SK-N-SH (cell line): ENCODE measurements at regions not wholly inside any gene's neighbourhood (a gene's known extent, or its start where the extent isn't known, plus 50 kb on each side); places are given as distances from the start of the nearest gene placed in this dataset.

Source experiments
- CHD2 ChIP-seq: fragments of 150-350 bp; IDR thresholded peaks from 2 replicates; pipeline ENCODE4 v1.6.1; 2018; ENCODE audit warnings: low read length; ENCODE audit not compliant: partially characterized antibody
- ELF1 ChIP-seq: IDR thresholded peaks from 2 replicates; pipeline ENCODE4 v1.4.0; 2012
- EP300 ChIP-seq, 2 experiments: IDR thresholded peaks; 2 replicates each; pipeline versions ENCODE4 v1.4.0 to v1.6.1; 2012; ENCODE audit warnings: borderline replicate concordance in 1 of 2, low read depth in 1 of 2, low read length in 1 of 2
- EZH2phosphoT487 ChIP-seq: fragments of 200-600 bp; sonication (generic); IDR thresholded peaks from 2 replicates; pipeline ENCODE4 v1.6.1; 2017; ENCODE audit warnings: low read depth, mixed run types, mild to moderate bottlenecking, antibody characterized with exemption, moderate library complexity, borderline replicate concordance
- FOSL2 ChIP-seq: IDR thresholded peaks from 2 replicates; pipeline ENCODE4 v1.4.0; 2012; ENCODE audit warnings: low read depth, mild to moderate bottlenecking, moderate library complexity, borderline replicate concordance
- FOXJ3 ChIP-seq: sonication (generic); formaldehyde crosslinking; IDR thresholded peaks from 2 replicates; pipeline ENCODE4 v1.5.1; 2020; ENCODE audit warnings: mild to moderate bottlenecking, missing genetic modification reagents
- GABPA ChIP-seq: IDR thresholded peaks from 2 replicates; pipeline ENCODE4 v1.4.0; 2012; ENCODE audit warnings: low read depth, mild to moderate bottlenecking
- GATA2 ChIP-seq: sonication (generic); formaldehyde crosslinking; IDR thresholded peaks from 2 replicates; pipeline ENCODE4 v1.5.0; 2020; ENCODE audit warnings: mild to moderate bottlenecking, missing genetic modification reagents
- MAX ChIP-seq: IDR thresholded peaks from 2 replicates; pipeline ENCODE4 v1.4.0; 2012; ENCODE audit warnings: low read depth
- MEF2A ChIP-seq: IDR thresholded peaks from 2 replicates; pipeline ENCODE4 v1.4.0; 2012; ENCODE audit warnings: low read depth, borderline replicate concordance
- POLR2AphosphoS5 ChIP-seq: IDR thresholded peaks from 2 replicates; pipeline ENCODE4 v1.6.1; 2012; ENCODE audit warnings: low read depth, low read length
- RAD21 ChIP-seq: IDR thresholded peaks from 2 replicates; pipeline ENCODE4 v1.6.1; 2012; ENCODE audit warnings: mild to moderate bottlenecking, low read length
- RCOR1 ChIP-seq: fragments of 150-350 bp; IDR thresholded peaks from 2 replicates; pipeline ENCODE4 v1.6.1; 2017; ENCODE audit warnings: antibody characterized with exemption, low read length
- RFX5 ChIP-seq: IDR thresholded peaks from 2 replicates; pipeline ENCODE4 v1.6.1; 2012; ENCODE audit warnings: mild to moderate bottlenecking, improper control_type of control experiment, low read length
- RXRA ChIP-seq: IDR thresholded peaks from 2 replicates; pipeline ENCODE4 v1.4.0; 2012; ENCODE audit warnings: low read depth, mild to moderate bottlenecking, borderline replicate concordance
- SIN3A ChIP-seq: IDR thresholded peaks from 2 replicates; pipeline ENCODE4 v1.6.1; 2012; ENCODE audit warnings: low read depth, mild to moderate bottlenecking, low read length, moderate library complexity, borderline replicate concordance
- TAF1 ChIP-seq: IDR thresholded peaks from 2 replicates; pipeline ENCODE4 v1.6.1; 2012; ENCODE audit warnings: low read depth, mild to moderate bottlenecking, low read length, moderate library complexity, borderline replicate concordance
- TCF12 ChIP-seq: IDR thresholded peaks from 2 replicates; pipeline ENCODE4 v1.4.0; 2012
- TEAD4 ChIP-seq: IDR thresholded peaks from 2 replicates; pipeline ENCODE4 v1.4.0; 2012; ENCODE audit warnings: mild to moderate bottlenecking, borderline replicate concordance; ENCODE audit not compliant: insufficient read depth
- USF1 ChIP-seq: IDR thresholded peaks from 2 replicates; pipeline ENCODE4 v1.4.0; 2012; ENCODE audit warnings: low read depth, borderline replicate concordance
- YY1 ChIP-seq: IDR thresholded peaks from 2 replicates; pipeline ENCODE4 v1.4.0; 2012; ENCODE audit warnings: low read depth, mild to moderate bottlenecking
- TF ChIP-seq, protein P1 (sequence below): IDR thresholded peaks from 2 replicates; pipeline ENCODE4; 2012
- TF ChIP-seq, protein P2 (sequence below): IDR thresholded peaks from 2 replicates; pipeline ENCODE4 v1.4.0; 2012; ENCODE audit warnings: low read depth, borderline replicate concordance
- TF ChIP-seq, protein P3 (sequence below): IDR thresholded peaks from 2 replicates; pipeline ENCODE4 v1.6.1; 2012; ENCODE audit warnings: mild to moderate bottlenecking, low read depth, low read length, moderate library complexity
- TF ChIP-seq, protein P4 (sequence below): fragments of 150-350 bp; IDR thresholded peaks from 2 replicates; pipeline ENCODE4 v1.6.1; 2017; ENCODE audit warnings: antibody characterized with exemption, low read length, low read depth, borderline replicate concordance

- TF ChIP-seq, protein P1, sequence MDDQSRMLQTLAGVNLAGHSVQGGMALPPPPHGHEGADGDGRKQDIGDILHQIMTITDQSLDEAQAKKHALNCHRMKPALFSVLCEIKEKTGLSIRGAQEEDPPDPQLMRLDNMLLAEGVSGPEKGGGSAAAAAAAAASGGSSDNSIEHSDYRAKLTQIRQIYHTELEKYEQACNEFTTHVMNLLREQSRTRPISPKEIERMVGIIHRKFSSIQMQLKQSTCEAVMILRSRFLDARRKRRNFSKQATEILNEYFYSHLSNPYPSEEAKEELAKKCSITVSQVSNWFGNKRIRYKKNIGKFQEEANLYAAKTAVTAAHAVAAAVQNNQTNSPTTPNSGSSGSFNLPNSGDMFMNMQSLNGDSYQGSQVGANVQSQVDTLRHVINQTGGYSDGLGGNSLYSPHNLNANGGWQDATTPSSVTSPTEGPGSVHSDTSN = no peak
- TF ChIP-seq SIN3A (0 out of 2 replicates have a peak, but pooled peaks have one; percentile 35), RAD21 (no peak), RXRA (no peak), EZH2phosphoT487 (no peak), FOSL2 (peak; percentile 76), RFX5 (no peak), FOXJ3 (CRISPR knock-in tag) (no peak), RCOR1 (no peak), TCF12 (peak; percentile 26; the same call in 1 of the 2 replicates), TAF1 (no peak), POLR2AphosphoS5 (peak; percentile 43; the same call in 1 of the 2 replicates), MEF2A (no peak), EP300 (IDR thresholded peaks at IDR 0.05; ENCODE audit: borderline replicate concordance in 1 of 2, low read depth in 1 of 2, low read length in 1 of 2) (no peak; a peak in 1 of 4 replicates), ELF1 (no peak), MAX (peak; percentile 75), GATA2 (CRISPR knock-in tag) (peak; percentile 42; the same call in 1 of the 2 replicates), USF1 (no peak), YY1 (peak; percentile 89), CHD2 (no peak), TEAD4 (no peak), GABPA (no peak)
- TF ChIP-seq, protein P2, sequence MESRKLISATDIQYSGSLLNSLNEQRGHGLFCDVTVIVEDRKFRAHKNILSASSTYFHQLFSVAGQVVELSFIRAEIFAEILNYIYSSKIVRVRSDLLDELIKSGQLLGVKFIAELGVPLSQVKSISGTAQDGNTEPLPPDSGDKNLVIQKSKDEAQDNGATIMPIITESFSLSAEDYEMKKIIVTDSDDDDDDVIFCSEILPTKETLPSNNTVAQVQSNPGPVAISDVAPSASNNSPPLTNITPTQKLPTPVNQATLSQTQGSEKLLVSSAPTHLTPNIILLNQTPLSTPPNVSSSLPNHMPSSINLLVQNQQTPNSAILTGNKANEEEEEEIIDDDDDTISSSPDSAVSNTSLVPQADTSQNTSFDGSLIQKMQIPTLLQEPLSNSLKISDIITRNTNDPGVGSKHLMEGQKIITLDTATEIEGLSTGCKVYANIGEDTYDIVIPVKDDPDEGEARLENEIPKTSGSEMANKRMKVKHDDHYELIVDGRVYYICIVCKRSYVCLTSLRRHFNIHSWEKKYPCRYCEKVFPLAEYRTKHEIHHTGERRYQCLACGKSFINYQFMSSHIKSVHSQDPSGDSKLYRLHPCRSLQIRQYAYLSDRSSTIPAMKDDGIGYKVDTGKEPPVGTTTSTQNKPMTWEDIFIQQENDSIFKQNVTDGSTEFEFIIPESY = no peak
- TF ChIP-seq, protein P3, sequence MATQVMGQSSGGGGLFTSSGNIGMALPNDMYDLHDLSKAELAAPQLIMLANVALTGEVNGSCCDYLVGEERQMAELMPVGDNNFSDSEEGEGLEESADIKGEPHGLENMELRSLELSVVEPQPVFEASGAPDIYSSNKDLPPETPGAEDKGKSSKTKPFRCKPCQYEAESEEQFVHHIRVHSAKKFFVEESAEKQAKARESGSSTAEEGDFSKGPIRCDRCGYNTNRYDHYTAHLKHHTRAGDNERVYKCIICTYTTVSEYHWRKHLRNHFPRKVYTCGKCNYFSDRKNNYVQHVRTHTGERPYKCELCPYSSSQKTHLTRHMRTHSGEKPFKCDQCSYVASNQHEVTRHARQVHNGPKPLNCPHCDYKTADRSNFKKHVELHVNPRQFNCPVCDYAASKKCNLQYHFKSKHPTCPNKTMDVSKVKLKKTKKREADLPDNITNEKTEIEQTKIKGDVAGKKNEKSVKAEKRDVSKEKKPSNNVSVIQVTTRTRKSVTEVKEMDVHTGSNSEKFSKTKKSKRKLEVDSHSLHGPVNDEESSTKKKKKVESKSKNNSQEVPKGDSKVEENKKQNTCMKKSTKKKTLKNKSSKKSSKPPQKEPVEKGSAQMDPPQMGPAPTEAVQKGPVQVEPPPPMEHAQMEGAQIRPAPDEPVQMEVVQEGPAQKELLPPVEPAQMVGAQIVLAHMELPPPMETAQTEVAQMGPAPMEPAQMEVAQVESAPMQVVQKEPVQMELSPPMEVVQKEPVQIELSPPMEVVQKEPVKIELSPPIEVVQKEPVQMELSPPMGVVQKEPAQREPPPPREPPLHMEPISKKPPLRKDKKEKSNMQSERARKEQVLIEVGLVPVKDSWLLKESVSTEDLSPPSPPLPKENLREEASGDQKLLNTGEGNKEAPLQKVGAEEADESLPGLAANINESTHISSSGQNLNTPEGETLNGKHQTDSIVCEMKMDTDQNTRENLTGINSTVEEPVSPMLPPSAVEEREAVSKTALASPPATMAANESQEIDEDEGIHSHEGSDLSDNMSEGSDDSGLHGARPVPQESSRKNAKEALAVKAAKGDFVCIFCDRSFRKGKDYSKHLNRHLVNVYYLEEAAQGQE = no peak
- TF ChIP-seq, protein P4, sequence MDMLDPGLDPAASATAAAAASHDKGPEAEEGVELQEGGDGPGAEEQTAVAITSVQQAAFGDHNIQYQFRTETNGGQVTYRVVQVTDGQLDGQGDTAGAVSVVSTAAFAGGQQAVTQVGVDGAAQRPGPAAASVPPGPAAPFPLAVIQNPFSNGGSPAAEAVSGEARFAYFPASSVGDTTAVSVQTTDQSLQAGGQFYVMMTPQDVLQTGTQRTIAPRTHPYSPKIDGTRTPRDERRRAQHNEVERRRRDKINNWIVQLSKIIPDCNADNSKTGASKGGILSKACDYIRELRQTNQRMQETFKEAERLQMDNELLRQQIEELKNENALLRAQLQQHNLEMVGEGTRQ = no peak
These were observed 164.4 kb downstream of the FBXO8 start (continued) for GRCh38 chr4:174119051-174119450.
